HG02885 (cell line): ENCODE measurements at regions not wholly inside any gene's neighbourhood (a gene's known extent, or its start where the extent isn't known, plus 50 kb on each side); places are given as distances from the start of the nearest gene placed in this dataset.

Experiments
- ATAC-seq: cut with Tn5 transposase; IDR thresholded peaks from one replicate; pipeline ENCODE4 v1.9.1; 2021; ENCODE audit warnings: mild to moderate bottlenecking; ENCODE audit not compliant: unreplicated experiment, poor library complexity

GRCh38 chr6:66937180-66937579 is 1230.2 kb upstream of the EYS start:
- no peak for ATAC-seq

- ATAC-seq, result no peak
These were observed 1228.6 kb upstream of the EYS start for GRCh38 chr6:66935612-66936011.

- ATAC-seq, result no peak
These were observed 1224.8 kb upstream of the EYS start for GRCh38 chr6:66931787-66932186.

GRCh38 chr6:66930559-66931290 is 1223.7 kb upstream of the EYS start:
- no peak for ATAC-seq

GRCh38 chr6:66926060-66926459 is 1219.0 kb upstream of the EYS start:
- ATAC-seq, result no peak

- no peak for ATAC-seq
These were observed 1206.6 kb upstream of the EYS start for GRCh38 chr6:66913657-66914056.

- no peak for ATAC-seq
These were observed 1195.4 kb upstream of the EYS start for GRCh38 chr6:66902457-66902856.

- ATAC-seq, result no peak
These were observed 1193.4 kb upstream of the EYS start for GRCh38 chr6:66900133-66901083.

- no peak for ATAC-seq
These were observed 1190.5 kb upstream of the EYS start for GRCh38 chr6:66897576-66897975.

GRCh38 chr6:66896415-66896814 is 1189.4 kb upstream of the EYS start:
- ATAC-seq, result no peak

- ATAC-seq, result no peak
These were observed 1176.4 kb upstream of the EYS start for GRCh38 chr6:66883453-66883852.

GRCh38 chr6:66866801-66867200 is 1159.8 kb upstream of the EYS start:
- no peak for ATAC-seq

- no peak for ATAC-seq
These were observed 1158.7 kb upstream of the EYS start for GRCh38 chr6:66865771-66866170.

GRCh38 chr6:66861007-66861541 is 1154.0 kb upstream of the EYS start:
- no peak for ATAC-seq

- no peak for ATAC-seq
These were observed 1153.3 kb upstream of the EYS start for GRCh38 chr6:66860328-66860727.

- no peak for ATAC-seq
These were observed 1151.2 kb upstream of the EYS start for GRCh38 chr6:66858196-66858595.

- ATAC-seq, result no peak
These were observed 1147.0 kb upstream of the EYS start for GRCh38 chr6:66854014-66854413.

GRCh38 chr6:66851930-66852329 is 1144.9 kb upstream of the EYS start:
- no peak for ATAC-seq

- ATAC-seq, result no peak
These were observed 1142.8 kb upstream of the EYS start for GRCh38 chr6:66849843-66850242.

GRCh38 chr6:66848244-66848953 is 1141.4 kb upstream of the EYS start:
- ATAC-seq, result no peak

- ATAC-seq, result no peak
These were observed 1131.7 kb upstream of the EYS start for GRCh38 chr6:66838764-66839163.
